Nephron (organoid): ENCODE measurements at regions not wholly inside any gene's neighbourhood (a gene's known extent, or its start where the extent isn't known, plus 50 kb on each side); places are given as distances from the start of the nearest gene placed in this dataset.

ENCODE experiments used
- H3K27ac Mint-ChIP-seq, 3 experiments: 2 replicates each; pipeline ENCODE4 v1.8.0; 2020; ENCODE audit warnings: mixed read lengths in 3 of 3, mild to moderate bottlenecking in 2 of 3, moderate library complexity in 1 of 3
- H3K27me3 Mint-ChIP-seq: 2 replicates; pipeline ENCODE4 v1.8.0; 2021; ENCODE audit warnings: low read depth, mild to moderate bottlenecking, moderate library complexity, mixed read lengths
- H3K36me3 Mint-ChIP-seq: 2 replicates; pipeline ENCODE4 v1.8.0; 2020; ENCODE audit warnings: low read depth, mixed read lengths
- H3K4me1 Mint-ChIP-seq: 2 replicates; pipeline ENCODE4 v1.8.0; 2020; ENCODE audit warnings: mixed read lengths
- H3K4me3 Mint-ChIP-seq, 3 experiments: 2 replicates each; pipeline ENCODE4 v1.8.0; 2020; ENCODE audit warnings: mild to moderate bottlenecking in 3 of 3, mixed read lengths in 3 of 3, moderate library complexity in 2 of 3
- H3K9me3 Mint-ChIP-seq: 2 replicates; pipeline ENCODE4 v1.8.0; 2020; ENCODE audit warnings: mixed read lengths
- TF ChIP-seq, protein P1 (sequence below), 3 experiments: fragments of 200-600 bp; sonication (generic); IDR thresholded peaks; one replicate each; pipeline ENCODE4 v1.5.0; 2021; ENCODE audit warnings: antibody characterized with exemption in 3 of 3; ENCODE audit not compliant: unreplicated experiment in 3 of 3

DNA sequence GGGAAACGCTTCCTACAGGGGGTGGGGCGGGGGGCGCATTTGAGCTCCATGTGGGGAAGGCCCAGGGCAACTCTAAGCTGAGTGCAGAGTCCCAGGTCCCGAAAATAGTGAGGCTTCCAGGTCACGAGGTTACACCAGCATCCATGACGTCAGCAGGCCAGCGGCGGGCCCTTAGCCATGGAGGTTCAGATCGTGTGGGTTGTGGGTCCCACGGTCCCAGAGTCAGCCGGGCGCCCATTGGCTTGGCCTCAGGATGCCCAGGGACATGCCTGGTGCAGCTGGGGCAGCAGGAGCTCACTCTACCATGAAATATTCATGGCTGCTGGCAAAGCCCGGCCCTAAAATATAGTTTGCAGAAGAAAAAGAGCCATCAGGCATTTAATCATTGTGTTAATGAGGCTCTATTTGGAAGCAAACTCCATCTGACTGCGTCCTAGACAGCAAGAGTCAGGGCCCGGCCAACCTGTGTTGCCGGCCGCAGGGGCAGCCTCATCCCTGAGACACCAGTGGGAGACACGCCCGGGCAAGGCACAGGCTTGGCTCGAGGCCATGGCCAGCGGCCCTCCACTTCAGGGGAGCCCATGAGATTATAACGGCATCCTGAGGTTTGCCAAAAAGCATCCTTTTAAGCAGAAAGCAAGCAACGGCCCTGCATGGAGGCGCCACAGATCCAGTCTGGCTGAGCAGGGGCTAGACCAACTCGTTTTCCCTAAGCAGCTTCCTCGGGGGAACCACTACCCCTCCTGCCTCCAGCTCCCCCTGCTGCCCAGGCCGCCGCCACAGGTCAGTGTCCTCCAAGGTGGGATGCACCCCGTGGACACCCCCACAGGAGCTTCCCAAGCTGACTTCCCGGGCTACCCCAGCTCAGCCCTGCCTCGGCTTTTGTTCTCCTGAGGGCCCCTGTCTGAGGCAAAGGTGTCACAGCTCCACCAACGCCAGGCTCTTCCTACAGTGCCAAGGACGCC is 108.9 kb upstream of the PPP1R26 start:
- TF ChIP-seq, protein P1, sequence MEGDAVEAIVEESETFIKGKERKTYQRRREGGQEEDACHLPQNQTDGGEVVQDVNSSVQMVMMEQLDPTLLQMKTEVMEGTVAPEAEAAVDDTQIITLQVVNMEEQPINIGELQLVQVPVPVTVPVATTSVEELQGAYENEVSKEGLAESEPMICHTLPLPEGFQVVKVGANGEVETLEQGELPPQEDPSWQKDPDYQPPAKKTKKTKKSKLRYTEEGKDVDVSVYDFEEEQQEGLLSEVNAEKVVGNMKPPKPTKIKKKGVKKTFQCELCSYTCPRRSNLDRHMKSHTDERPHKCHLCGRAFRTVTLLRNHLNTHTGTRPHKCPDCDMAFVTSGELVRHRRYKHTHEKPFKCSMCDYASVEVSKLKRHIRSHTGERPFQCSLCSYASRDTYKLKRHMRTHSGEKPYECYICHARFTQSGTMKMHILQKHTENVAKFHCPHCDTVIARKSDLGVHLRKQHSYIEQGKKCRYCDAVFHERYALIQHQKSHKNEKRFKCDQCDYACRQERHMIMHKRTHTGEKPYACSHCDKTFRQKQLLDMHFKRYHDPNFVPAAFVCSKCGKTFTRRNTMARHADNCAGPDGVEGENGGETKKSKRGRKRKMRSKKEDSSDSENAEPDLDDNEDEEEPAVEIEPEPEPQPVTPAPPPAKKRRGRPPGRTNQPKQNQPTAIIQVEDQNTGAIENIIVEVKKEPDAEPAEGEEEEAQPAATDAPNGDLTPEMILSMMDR (IDR thresholded peaks at IDR 0.05; ENCODE audit: unreplicated experiment in 3 of 3), result no peak
- H3K4me1 Mint-ChIP-seq, result peaks cover 9% of the 10 kb centered on the region
- H3K27me3 Mint-ChIP-seq, result peaks cover 26% of the 10 kb centered on the region
- H3K36me3 Mint-ChIP-seq, result no peaks in the 10 kb centered on the region
- H3K27ac Mint-ChIP-seq, result no peak overlapping the region
- H3K4me3 Mint-ChIP-seq, result no peak overlapping the region
- peaks cover 4% of the 10 kb centered on the region for H3K9me3 Mint-ChIP-seq

DNA sequence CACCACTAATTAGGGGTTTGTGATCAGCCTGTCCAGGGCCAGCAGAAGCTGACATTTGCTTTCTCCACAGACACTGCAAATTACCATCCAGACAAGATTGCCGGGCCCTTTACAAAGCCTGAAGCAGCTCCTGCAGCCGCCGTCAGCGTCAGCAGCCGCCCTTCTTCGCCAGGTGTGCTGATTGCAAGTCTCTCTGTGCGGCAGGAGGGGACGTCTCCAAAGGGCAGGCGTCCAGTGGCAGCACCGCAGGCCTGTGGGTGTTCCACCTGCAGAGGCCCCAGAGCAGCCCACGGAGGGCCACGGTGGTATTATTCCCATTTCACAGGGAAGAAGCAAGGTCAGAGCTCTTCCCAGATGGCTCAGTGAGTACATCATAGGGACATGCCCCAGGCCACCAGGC is 108.0 kb upstream of the PPP1R26 start:
- H3K27ac Mint-ChIP-seq, result no peak overlapping the region
- peaks cover 4% of the 10 kb centered on the region for H3K9me3 Mint-ChIP-seq
- H3K27me3 Mint-ChIP-seq, result peaks cover 32% of the 10 kb centered on the region
- no peak overlapping the region for H3K4me3 Mint-ChIP-seq
- H3K4me1 Mint-ChIP-seq, result peaks cover 13% of the 10 kb centered on the region
- no peaks in the 10 kb centered on the region for H3K36me3 Mint-ChIP-seq
- TF ChIP-seq, protein P1 (IDR thresholded peaks at IDR 0.05; ENCODE audit: unreplicated experiment in 3 of 3), result no peak

- H3K4me1 Mint-ChIP-seq, result peaks cover 18% of the 10 kb centered on the region
- no peaks in the 10 kb centered on the region for H3K36me3 Mint-ChIP-seq
- H3K9me3 Mint-ChIP-seq, result peaks cover 4% of the 10 kb centered on the region
- peaks cover 33% of the 10 kb centered on the region for H3K27me3 Mint-ChIP-seq
- H3K4me3 Mint-ChIP-seq, result no peak overlapping the region
- TF ChIP-seq, protein P1 (IDR thresholded peaks at IDR 0.05; ENCODE audit: unreplicated experiment in 3 of 3), result no peak
- H3K27ac Mint-ChIP-seq, result no peak overlapping the region
These were observed 107.5 kb upstream of the PPP1R26 start for GRCh38 chr9:135372036-135372435.

- Mint-ChIP-seq H3K27ac (no peak overlapping the region), H3K4me1 (peaks cover 18% of the 10 kb centered on the region), H3K27me3 (peaks cover 33% of the 10 kb centered on the region), H3K9me3 (peaks cover 4% of the 10 kb centered on the region), H3K4me3 (no peak overlapping the region), H3K36me3 (no peaks in the 10 kb centered on the region)
- TF ChIP-seq, protein P1 (IDR thresholded peaks at IDR 0.05; ENCODE audit: unreplicated experiment in 3 of 3), result no peak
These were observed 107.0 kb upstream of the PPP1R26 start for GRCh38 chr9:135372501-135373008.

DNA sequence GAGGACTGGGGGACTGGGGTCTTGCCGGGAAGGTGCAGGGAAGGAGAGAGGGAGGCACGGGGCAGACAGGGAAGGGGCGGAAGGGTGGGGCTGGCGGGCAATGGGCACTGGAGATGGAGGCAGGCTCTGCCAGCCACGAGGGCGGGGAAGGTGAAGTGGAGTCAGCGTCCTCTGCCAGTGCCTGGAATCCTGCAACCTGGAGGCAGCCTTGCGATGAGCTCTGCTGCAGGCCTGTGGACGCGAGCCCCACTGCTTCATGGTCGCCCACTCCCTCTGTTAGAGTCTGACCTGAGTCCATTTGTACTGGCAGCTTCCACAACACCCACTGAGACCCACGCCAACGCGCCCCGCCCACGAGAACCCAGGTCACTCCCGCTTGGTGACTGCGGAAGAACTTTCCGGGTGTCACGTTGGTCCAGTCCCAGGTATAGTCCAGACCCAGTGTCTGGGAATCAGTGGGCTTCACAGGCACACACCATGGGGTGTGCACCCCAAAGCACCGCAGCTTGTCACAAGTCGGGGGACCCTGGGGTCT is 106.4 kb upstream of the PPP1R26 start:
- Mint-ChIP-seq H3K27ac (no peak overlapping the region), H3K27me3 (peaks cover 30% of the 10 kb centered on the region), H3K4me3 (no peak overlapping the region), H3K9me3 (peaks cover 4% of the 10 kb centered on the region), H3K36me3 (no peaks in the 10 kb centered on the region), H3K4me1 (peaks cover 18% of the 10 kb centered on the region)
- TF ChIP-seq, protein P1 (IDR thresholded peaks at IDR 0.05; ENCODE audit: unreplicated experiment in 3 of 3), result no peak
